Nephron progenitor cell (in vitro differentiated cells): ENCODE measurements at regions not wholly inside any gene's neighbourhood (a gene's known extent, or its start where the extent isn't known, plus 50 kb on each side); places are given as distances from the start of the nearest gene placed in this dataset.
A peak's percentile ranks its signal among the peaks of the same experiment; 100 is the strongest.

Experiments
- DNase-seq: peaks from one replicate; pipeline ENCODE4 v3.0.0; 2021
- H3K27ac Mint-ChIP-seq: 2 replicates; pipeline ENCODE4 v1.8.0; 2021; ENCODE audit warnings: mild to moderate bottlenecking, moderate library complexity, mixed read lengths
- H3K27me3 Mint-ChIP-seq: 2 replicates; pipeline ENCODE4 v1.8.0; 2021; ENCODE audit warnings: mild to moderate bottlenecking, low read depth, mixed read lengths; ENCODE audit not compliant: poor library complexity
- H3K36me3 Mint-ChIP-seq: 2 replicates; pipeline ENCODE4 v1.8.0; 2021; ENCODE audit warnings: low read depth, mixed read lengths
- H3K4me1 Mint-ChIP-seq: 2 replicates; pipeline ENCODE4 v1.8.0; 2021; ENCODE audit warnings: mixed read lengths
- H3K4me3 Mint-ChIP-seq: 2 replicates; pipeline ENCODE4 v1.8.0; 2021; ENCODE audit warnings: mild to moderate bottlenecking, moderate library complexity, mixed read lengths
- H3K9me3 Mint-ChIP-seq: 2 replicates; pipeline ENCODE4 v1.8.0; 2021; ENCODE audit warnings: mild to moderate bottlenecking, moderate library complexity, mixed read lengths
- TF ChIP-seq, protein P1 (sequence below): fragments of 200-600 bp; sonication (generic); IDR thresholded peaks from 2 replicates; pipeline ENCODE4 v1.5.0; 2021; ENCODE audit warnings: antibody characterized with exemption

DNA sequence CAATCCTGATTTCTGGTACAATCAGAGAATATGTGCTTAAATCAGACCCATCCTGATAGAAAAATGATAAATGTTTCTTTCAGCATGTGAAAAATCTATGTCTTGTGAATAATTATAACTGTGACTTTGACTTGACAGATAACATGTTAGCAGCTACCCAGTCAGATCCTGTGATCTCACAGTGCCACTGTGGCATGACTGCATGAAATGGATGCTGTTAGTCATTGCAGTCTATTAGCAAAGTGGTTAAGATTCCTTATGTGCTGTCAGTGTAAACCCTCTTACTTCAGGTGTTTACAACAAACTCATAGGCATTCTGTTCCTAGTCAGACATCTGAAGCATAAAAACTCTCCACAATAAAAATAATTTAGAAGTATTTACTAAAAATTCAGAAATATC is 244.6 kb upstream of the RND3 start:
- Mint-ChIP-seq H3K27ac (no peak overlapping the region), H3K36me3 (no peaks in the 10 kb centered on the region), H3K4me3 (no peak overlapping the region), H3K27me3 (peaks cover 2% of the 10 kb centered on the region), H3K9me3 (no peaks in the 10 kb centered on the region), H3K4me1 (peaks cover 7% of the 10 kb centered on the region)
- TF ChIP-seq, protein P1, sequence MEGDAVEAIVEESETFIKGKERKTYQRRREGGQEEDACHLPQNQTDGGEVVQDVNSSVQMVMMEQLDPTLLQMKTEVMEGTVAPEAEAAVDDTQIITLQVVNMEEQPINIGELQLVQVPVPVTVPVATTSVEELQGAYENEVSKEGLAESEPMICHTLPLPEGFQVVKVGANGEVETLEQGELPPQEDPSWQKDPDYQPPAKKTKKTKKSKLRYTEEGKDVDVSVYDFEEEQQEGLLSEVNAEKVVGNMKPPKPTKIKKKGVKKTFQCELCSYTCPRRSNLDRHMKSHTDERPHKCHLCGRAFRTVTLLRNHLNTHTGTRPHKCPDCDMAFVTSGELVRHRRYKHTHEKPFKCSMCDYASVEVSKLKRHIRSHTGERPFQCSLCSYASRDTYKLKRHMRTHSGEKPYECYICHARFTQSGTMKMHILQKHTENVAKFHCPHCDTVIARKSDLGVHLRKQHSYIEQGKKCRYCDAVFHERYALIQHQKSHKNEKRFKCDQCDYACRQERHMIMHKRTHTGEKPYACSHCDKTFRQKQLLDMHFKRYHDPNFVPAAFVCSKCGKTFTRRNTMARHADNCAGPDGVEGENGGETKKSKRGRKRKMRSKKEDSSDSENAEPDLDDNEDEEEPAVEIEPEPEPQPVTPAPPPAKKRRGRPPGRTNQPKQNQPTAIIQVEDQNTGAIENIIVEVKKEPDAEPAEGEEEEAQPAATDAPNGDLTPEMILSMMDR = no peak
- no peak for DNase-seq

DNA sequence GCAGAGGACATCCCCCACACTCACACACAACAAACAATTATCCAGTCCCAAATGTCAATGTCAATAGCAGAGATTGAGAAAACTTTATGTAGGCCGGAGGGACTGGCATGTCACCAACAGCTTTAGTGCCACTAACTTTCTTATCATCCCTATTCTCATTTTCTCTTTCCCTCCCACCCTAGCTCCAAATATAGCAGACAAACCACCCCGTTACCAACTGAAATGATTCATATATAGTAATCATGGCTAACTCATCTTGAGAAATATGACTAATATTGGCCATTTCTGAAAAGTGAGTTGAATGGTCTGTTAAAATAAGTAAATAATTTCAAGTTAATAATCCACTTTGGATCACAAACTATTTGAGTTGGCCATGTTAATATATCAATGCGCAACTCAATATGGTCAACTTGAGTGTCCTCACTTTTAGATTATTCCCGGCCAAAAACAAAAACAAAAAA is 242.1 kb upstream of the RND3 start:
- Mint-ChIP-seq H3K4me1 (no peaks in the 10 kb centered on the region), H3K36me3 (no peaks in the 10 kb centered on the region), H3K27me3 (peaks cover 2% of the 10 kb centered on the region), H3K4me3 (no peak overlapping the region), H3K9me3 (peaks cover 14% of the 10 kb centered on the region), H3K27ac (no peak overlapping the region)
- no peak for DNase-seq
- TF ChIP-seq, protein P1 = no peak

DNA sequence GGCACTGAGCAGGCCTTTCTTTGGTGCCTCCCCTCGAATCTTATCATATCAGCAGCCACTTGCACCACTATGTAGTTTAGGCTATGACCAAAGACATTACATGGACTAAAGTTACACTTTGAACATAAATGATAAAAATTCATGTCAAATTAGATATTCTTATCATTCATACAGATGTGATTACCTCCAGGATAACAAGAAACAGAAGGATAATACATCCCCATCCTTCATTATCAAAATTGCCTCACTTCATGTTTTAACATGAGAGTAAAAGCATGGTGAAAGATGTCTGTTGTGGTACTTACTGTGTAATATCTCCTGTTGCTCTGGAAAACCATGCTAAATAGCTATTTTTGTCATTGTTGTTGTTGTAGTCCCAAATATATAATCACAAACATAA is 230.8 kb upstream of the RND3 start:
- H3K36me3 Mint-ChIP-seq = no peaks in the 10 kb centered on the region
- no peak overlapping the region for H3K27ac Mint-ChIP-seq
- TF ChIP-seq, protein P1 = no peak
- peaks cover 4% of the 10 kb centered on the region for H3K27me3 Mint-ChIP-seq
- H3K9me3 Mint-ChIP-seq = no peaks in the 10 kb centered on the region
- no peak for DNase-seq
- H3K4me1 Mint-ChIP-seq = peaks cover 7% of the 10 kb centered on the region
- no peak overlapping the region for H3K4me3 Mint-ChIP-seq

DNA sequence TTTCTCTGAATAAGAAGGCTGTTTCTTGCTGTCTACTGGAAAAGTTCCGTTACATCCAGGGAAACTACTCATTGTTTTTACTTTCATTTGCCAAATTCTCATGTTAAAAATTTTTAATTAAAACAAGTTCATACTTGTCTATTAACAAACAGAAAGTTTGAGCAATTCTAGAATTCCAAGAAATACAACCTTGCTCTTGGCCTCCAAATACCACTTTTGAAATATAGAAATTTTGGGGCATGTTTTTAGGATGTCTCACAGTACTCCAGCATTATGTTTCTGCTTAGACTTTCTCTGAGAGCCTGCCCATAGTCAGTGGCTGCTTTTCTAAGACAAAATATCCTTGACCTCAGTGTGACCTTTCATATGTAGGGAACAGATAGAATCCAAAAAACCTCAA is 228.7 kb upstream of the RND3 start:
- Mint-ChIP-seq H3K4me3 (no peak overlapping the region), H3K36me3 (no peaks in the 10 kb centered on the region), H3K9me3 (no peaks in the 10 kb centered on the region), H3K27ac (no peak overlapping the region), H3K27me3 (peaks cover 6% of the 10 kb centered on the region), H3K4me1 (peaks cover 5% of the 10 kb centered on the region)
- TF ChIP-seq, protein P1 = no peak
- no peak for DNase-seq

DNA sequence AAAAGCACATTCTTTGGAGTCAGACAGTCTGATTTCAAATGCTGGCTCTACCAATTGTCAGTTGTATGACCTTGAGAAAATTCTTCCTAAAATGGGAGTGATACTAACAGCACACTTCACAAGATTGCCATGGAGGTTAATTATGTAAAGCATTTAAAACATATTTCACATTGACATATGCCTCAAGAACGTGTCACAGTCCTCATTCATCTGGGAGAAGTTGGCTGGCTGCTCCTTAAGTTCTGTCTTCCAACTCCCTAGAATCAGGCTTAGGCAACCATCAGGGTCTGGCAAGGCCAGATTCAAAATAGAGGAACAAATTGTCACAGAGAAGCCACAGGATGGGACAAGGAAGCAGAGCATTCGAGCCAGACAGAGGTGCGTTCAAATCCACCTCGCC is 228.0 kb upstream of the RND3 start:
- Mint-ChIP-seq H3K27ac (no peak overlapping the region), H3K9me3 (no peaks in the 10 kb centered on the region), H3K36me3 (no peaks in the 10 kb centered on the region), H3K4me1 (peaks cover 10% of the 10 kb centered on the region), H3K27me3 (peaks cover 6% of the 10 kb centered on the region), H3K4me3 (no peak overlapping the region)
- TF ChIP-seq, protein P1 = no peak
- DNase-seq = no peak

DNA sequence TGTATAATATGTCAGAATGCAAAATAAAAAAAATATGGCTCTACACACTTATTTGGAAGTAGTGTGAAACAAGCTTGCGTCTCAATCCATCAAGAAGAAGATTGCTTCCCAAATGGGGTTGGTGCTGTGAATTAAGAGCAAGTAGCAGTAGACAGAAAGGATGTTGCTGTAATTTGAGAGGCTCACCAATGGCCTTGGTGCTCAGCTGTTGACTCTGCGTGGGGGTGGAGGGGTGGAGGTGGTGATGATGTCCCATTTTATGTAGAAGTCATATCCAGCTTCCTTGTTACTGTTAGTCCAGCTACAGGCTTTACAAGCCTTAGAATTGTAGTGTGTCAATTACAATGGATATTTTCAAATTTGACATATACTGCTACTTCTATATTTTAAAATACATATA is 223.4 kb upstream of the RND3 start:
- H3K36me3 Mint-ChIP-seq = no peaks in the 10 kb centered on the region
- H3K4me1 Mint-ChIP-seq = peaks cover 10% of the 10 kb centered on the region
- TF ChIP-seq, protein P1 = no peak
- no peaks in the 10 kb centered on the region for H3K9me3 Mint-ChIP-seq
- H3K4me3 Mint-ChIP-seq = no peak overlapping the region
- DNase-seq = peak; percentile 5
- no peak overlapping the region for H3K27ac Mint-ChIP-seq
- peaks cover 6% of the 10 kb centered on the region for H3K27me3 Mint-ChIP-seq
